OCI-LY7 (cell line): ENCODE measurements at regions not wholly inside any gene's neighbourhood (a gene's known extent, or its start where the extent isn't known, plus 50 kb on each side); places are given as distances from the start of the nearest gene placed in this dataset.

Experiments
- BruUV-seq: library from RNA; stranded (reverse); fragments of 400-500 nt; replicated peaks from 2 replicates; lab custom pipeline; 2021; lab: Mats Ljungman, UMichigan
- CTCF ChIA-PET: fragments of 300-600 bp; sonication (Branson Sonifier 250); formaldehyde crosslinking; loops from one replicate; lab custom pipeline; 2022; ENCODE audit warnings: antibody characterized with exemption; ENCODE audit not compliant: unreplicated experiment; lab: Charles Lee
- POLR2A ChIA-PET: fragments of 300-600 bp; sonication (Branson Sonifier 250); formaldehyde crosslinking; loops from one replicate; lab custom pipeline; 2022; ENCODE audit warnings: antibody characterized with exemption; lab: Charles Lee
- DNase-seq: peaks from one replicate; pipeline ENCODE4 v3.0.0-alpha.2; 2015; ENCODE audit warnings: low spot score
- H2AFZ ChIP-seq: fragments of 200-600 bp; sonication (generic), shearing (Covaris generic); 2 replicates; pipeline ENCODE4 v1.6.1; 2014; ENCODE audit warnings: mild to moderate bottlenecking, antibody characterized with exemption, low read length, moderate library complexity
- H3K27ac ChIP-seq: fragments of 200-600 bp; sonication (generic); 2 replicates; pipeline ENCODE4 v1.5.1; 2014; ENCODE audit warnings: mixed run types, low read depth, mild to moderate bottlenecking, moderate library complexity, low read length, inconsistent platforms; ENCODE audit not compliant: poor library complexity, severe bottlenecking
- H3K36me3 ChIP-seq: fragments of 200-600 bp; sonication (generic); 2 replicates; pipeline ENCODE4 v1.6.1; 2014; ENCODE audit warnings: mild to moderate bottlenecking, antibody characterized with exemption, low read length, moderate library complexity, mixed read lengths; ENCODE audit not compliant: insufficient read depth
- H3K4me1 ChIP-seq: fragments of 200-600 bp; sonication (generic); 2 replicates; pipeline ENCODE4 v1.5.1; 2014; ENCODE audit warnings: mild to moderate bottlenecking, low read length; ENCODE audit not compliant: insufficient read depth, poor library complexity, severe bottlenecking
- H3K4me2 ChIP-seq: fragments of 200-600 bp; sonication (generic); 2 replicates; pipeline ENCODE4 v1.6.1; 2014; ENCODE audit warnings: mild to moderate bottlenecking, low read length
- H3K4me3 ChIP-seq: fragments of 200-600 bp; sonication (generic); 2 replicates; pipeline ENCODE4 v1.5.1; 2014; ENCODE audit warnings: mild to moderate bottlenecking, low read depth, low read length; ENCODE audit not compliant: poor library complexity, severe bottlenecking
- H3K79me2 ChIP-seq: fragments of 200-600 bp; sonication (generic); 2 replicates; pipeline ENCODE4 v1.6.1; 2016; ENCODE audit warnings: low read depth, mild to moderate bottlenecking, low read length, moderate library complexity, mixed read lengths; ENCODE audit not compliant: insufficient read depth
- H3K9me2 ChIP-seq: fragments of 200-600 bp; sonication (generic); 2 replicates; pipeline ENCODE4 v1.6.1; 2016; ENCODE audit warnings: mild to moderate bottlenecking, low read length, mixed read lengths; ENCODE audit not compliant: insufficient read depth
- H3K9me3 ChIP-seq: fragments of 200-600 bp; sonication (generic); 2 replicates; pipeline ENCODE4 v1.6.1; 2014; ENCODE audit warnings: mild to moderate bottlenecking, mixed run types, low read length, mixed read lengths
- H4K20me1 ChIP-seq: fragments of 200-600 bp; sonication (generic); 2 replicates; pipeline ENCODE4 v1.6.1; 2014; ENCODE audit warnings: mild to moderate bottlenecking, antibody characterized with exemption, low read length, moderate library complexity, mixed read lengths; ENCODE audit not compliant: insufficient read depth
- EZH2phosphoT487 ChIP-seq: fragments of 200-600 bp; sonication (generic); IDR thresholded peaks from 2 replicates; pipeline ENCODE4 v1.6.1; 2018; ENCODE audit warnings: low read depth, borderline replicate concordance, mild to moderate bottlenecking, mixed run types, antibody characterized with exemption, low read length, moderate library complexity, mixed read lengths
- intact Hi-C: fragments of 100-400 bp; cut with micrococcal nuclease; formaldehyde crosslinking; loops from one replicate; pipeline ENCODE4 v1.10.0; 2022; ENCODE audit not compliant: unreplicated experiment
- TF ChIP-seq, protein P1 (sequence below): fragments of 200-600 bp; sonication (generic); conservative IDR thresholded peaks from 2 replicates; pipeline ENCODE4 v1.5.1; 2014; ENCODE audit warnings: mild to moderate bottlenecking, antibody characterized with exemption, low read length, moderate library complexity, mixed read lengths

- no TSS peak for BruUV-seq
- H3K36me3 ChIP-seq = no peaks in the 10 kb centered on the region
- no peaks in the 10 kb centered on the region for H3K9me2 ChIP-seq
- H3K79me2 ChIP-seq = no peaks in the 10 kb centered on the region
- no peak overlapping the region for H2AFZ ChIP-seq
- H3K27ac ChIP-seq = no peak overlapping the region
- DNase-seq = peak; percentile 7
- ChIA-PET CTCF (no interaction called here), POLR2A (no interaction called here)
- TF ChIP-seq, protein P1, sequence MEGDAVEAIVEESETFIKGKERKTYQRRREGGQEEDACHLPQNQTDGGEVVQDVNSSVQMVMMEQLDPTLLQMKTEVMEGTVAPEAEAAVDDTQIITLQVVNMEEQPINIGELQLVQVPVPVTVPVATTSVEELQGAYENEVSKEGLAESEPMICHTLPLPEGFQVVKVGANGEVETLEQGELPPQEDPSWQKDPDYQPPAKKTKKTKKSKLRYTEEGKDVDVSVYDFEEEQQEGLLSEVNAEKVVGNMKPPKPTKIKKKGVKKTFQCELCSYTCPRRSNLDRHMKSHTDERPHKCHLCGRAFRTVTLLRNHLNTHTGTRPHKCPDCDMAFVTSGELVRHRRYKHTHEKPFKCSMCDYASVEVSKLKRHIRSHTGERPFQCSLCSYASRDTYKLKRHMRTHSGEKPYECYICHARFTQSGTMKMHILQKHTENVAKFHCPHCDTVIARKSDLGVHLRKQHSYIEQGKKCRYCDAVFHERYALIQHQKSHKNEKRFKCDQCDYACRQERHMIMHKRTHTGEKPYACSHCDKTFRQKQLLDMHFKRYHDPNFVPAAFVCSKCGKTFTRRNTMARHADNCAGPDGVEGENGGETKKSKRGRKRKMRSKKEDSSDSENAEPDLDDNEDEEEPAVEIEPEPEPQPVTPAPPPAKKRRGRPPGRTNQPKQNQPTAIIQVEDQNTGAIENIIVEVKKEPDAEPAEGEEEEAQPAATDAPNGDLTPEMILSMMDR = no peak
- TF ChIP-seq EZH2phosphoT487 = no peak
- intact Hi-C loops = no loop called here
- no peaks in the 10 kb centered on the region for H4K20me1 ChIP-seq
- H3K9me3 ChIP-seq = no peaks in the 10 kb centered on the region
- peaks cover 9% of the 10 kb centered on the region for H3K4me1 ChIP-seq
- H3K4me3 ChIP-seq = no peak overlapping the region
- H3K4me2 ChIP-seq = peak overlapping the region; percentile 22; the same call in 1 of the 2 replicates
Measured at GRCh38 chr7:155995183-155995612, 182.9 kb upstream of the SHH start.

DNA sequence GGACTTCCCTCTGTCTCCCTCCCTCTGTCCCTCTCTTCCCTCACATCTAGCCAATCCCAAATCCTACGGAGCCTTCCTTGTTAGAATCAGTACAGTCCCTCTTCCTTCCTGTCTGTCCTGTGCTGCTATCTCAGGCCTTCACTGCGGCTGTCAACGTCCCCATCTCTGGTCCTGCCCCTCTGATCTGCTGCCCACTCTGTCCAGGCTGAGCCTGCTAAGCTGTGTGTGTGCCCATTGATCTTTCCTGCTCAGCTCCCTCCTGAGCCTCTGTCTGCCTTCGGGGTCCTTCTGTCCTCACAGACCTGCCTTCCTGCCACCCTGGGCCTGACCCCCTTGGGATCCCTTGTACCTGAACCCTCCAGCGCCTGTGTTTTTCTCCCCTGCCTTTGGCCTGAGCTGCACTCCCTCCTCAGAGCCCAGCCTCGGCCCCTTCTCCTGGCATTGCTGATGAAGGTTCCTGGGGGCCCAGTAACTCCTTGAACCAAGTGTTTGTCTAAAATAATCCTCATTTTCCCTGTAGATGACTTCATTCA is 182.1 kb upstream of the SHH start:
- Histone ChIP-seq H3K4me3 (no peak overlapping the region), H3K79me2 (no peaks in the 10 kb centered on the region), H4K20me1 (no peaks in the 10 kb centered on the region), H3K36me3 (no peaks in the 10 kb centered on the region), H3K9me3 (no peaks in the 10 kb centered on the region), H3K4me1 (peaks cover 9% of the 10 kb centered on the region), H3K9me2 (no peaks in the 10 kb centered on the region), H2AFZ (no peak overlapping the region), H3K4me2 (no peak overlapping the region), H3K27ac (no peak overlapping the region)
- intact Hi-C loops = no loop called here
- no TSS peak for BruUV-seq
- CTCF ChIA-PET = no interaction called here
- TF ChIP-seq, protein P1 = no peak
- no peak for TF ChIP-seq EZH2phosphoT487
- DNase-seq = no peak
- POLR2A ChIA-PET = no interaction called here

DNA sequence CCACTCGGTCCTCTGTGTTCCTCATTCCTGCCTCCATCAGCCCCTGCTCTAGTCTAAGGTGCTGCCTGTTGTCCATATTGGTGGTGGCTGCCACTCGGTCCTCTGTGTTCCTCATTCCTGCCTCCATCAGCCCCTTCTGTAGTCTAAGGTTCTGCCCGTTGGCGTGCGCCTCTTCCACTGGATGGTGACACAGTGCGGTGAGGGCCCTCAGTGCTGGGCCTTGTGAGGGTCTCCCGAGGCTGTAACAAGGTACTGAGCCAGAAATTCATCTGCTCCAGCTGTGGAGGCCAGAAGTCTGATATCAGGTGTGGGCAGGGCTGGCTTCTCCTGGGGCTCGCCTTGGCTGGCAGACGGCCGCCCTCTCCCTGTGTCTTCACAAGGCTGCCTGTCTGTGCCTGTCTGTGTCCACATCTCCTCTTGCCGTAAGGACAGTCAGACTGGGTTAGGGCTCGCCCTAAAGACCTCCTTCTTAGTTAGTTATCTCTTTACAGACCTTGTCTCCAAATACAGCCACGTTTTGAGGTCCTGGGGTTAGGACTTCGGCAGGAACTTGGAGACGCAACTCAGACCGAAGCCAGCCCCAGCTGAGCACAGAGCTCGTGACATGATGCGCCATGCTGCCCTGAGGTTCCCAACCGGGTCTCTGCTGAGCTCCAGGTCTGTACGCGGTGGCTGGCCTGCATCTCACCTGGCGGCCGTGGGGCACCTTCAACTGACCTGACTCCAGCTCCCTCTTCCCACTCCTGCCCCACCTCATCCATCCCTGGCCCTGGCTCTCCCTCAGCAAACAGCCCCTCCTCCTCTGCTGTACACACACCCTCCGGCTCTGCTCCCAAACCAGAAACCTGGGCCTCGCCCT is 181.4 kb upstream of the SHH start:
- H3K4me2 ChIP-seq = no peak overlapping the region
- ChIA-PET CTCF (no interaction called here), POLR2A (interaction anchor here (0.5 kb wide), 1 partner anchor 33 kb away, joined by 3 read pairs; no protein-coding TSS in a partner anchor)
- H3K79me2 ChIP-seq = no peaks in the 10 kb centered on the region
- H3K9me3 ChIP-seq = no peaks in the 10 kb centered on the region
- H2AFZ ChIP-seq = no peak overlapping the region
- DNase-seq = no peak
- no peaks in the 10 kb centered on the region for H4K20me1 ChIP-seq
- H3K36me3 ChIP-seq = no peaks in the 10 kb centered on the region
- TF ChIP-seq EZH2phosphoT487 = no peak
- TF ChIP-seq, protein P1 = no peak
- intact Hi-C loops = no loop called here
- no peaks in the 10 kb centered on the region for H3K9me2 ChIP-seq
- H3K27ac ChIP-seq = no peak overlapping the region
- H3K4me1 ChIP-seq = peaks cover 9% of the 10 kb centered on the region
- H3K4me3 ChIP-seq = no peak overlapping the region
- no TSS peak for BruUV-seq
